ENCODE measurements at regions not wholly inside any gene's neighbourhood (a gene's known extent, or its start where the extent isn't known, plus 50 kb on each side); places are given as distances from the start of the nearest gene placed in this dataset.
"Not testable (repeated sequence)": the region's sequence is repeated elsewhere in the genome, so short reads cannot be mapped to it uniquely, and the experiment has no call there.

- peak; percentile 9 for DNase-seq
Measured at GRCh38 chr16:62732092-62732491, 695.9 kb upstream of the CDH8 start.

GRCh38 chr16:62724670-62725269 lies 688.5 kb upstream of the CDH8 start:
- not testable (repeated sequence) for DNase-seq

GRCh38 chr16:62720651-62721050 lies 684.4 kb upstream of the CDH8 start:
- DNase-seq, result no peak

- no peak for DNase-seq
Measured at GRCh38 chr16:62717026-62717425, 680.8 kb upstream of the CDH8 start.

- DNase-seq, result no peak
Measured at GRCh38 chr16:62715701-62716100, 679.5 kb upstream of the CDH8 start.

GRCh38 chr16:62712566-62712965 lies 676.3 kb upstream of the CDH8 start:
- no peak for DNase-seq

- DNase-seq, result no peak
Measured at GRCh38 chr16:62711797-62712196, 675.6 kb upstream of the CDH8 start.

- no peak for DNase-seq
Measured at GRCh38 chr16:62709794-62710193, 673.6 kb upstream of the CDH8 start.

GRCh38 chr16:62701426-62701825 lies 665.2 kb upstream of the CDH8 start:
- DNase-seq, result no peak

GRCh38 chr16:62700426-62701294 lies 664.4 kb upstream of the CDH8 start:
- DNase-seq, result no peak

GRCh38 chr16:62692685-62693084 lies 656.4 kb upstream of the CDH8 start:
- DNase-seq, result no peak

- no peak for DNase-seq
Measured at GRCh38 chr16:62681819-62682218, 645.6 kb upstream of the CDH8 start.

GRCh38 chr16:62678796-62679195 lies 642.6 kb upstream of the CDH8 start:
- no peak for DNase-seq

- no peak for DNase-seq
Measured at GRCh38 chr16:62676306-62676705, 640.1 kb upstream of the CDH8 start.

GRCh38 chr16:62665269-62665668 lies 629.0 kb upstream of the CDH8 start:
- DNase-seq, result no peak

- no peak for DNase-seq
Measured at GRCh38 chr16:62664566-62664965, 628.3 kb upstream of the CDH8 start.

GRCh38 chr16:62661435-62661834 lies 625.2 kb upstream of the CDH8 start:
- DNase-seq, result no peak

GRCh38 chr16:62657116-62657515 lies 620.9 kb upstream of the CDH8 start:
- DNase-seq, result no peak

GRCh38 chr16:62652441-62653120 lies 616.3 kb upstream of the CDH8 start:
- no peak for DNase-seq

GRCh38 chr16:62648256-62648655 lies 612.0 kb upstream of the CDH8 start:
- no peak for DNase-seq

GRCh38 chr16:62644030-62644812 lies 608.0 kb upstream of the CDH8 start:
- DNase-seq, result no peak

GRCh38 chr16:62642677-62643076 lies 606.4 kb upstream of the CDH8 start:
- DNase-seq, result no peak

- DNase-seq, result no peak
Measured at GRCh38 chr16:62639890-62640289, 603.7 kb upstream of the CDH8 start.

Data from tongue (tissue), 1 donor.